B cell (primary cell): ENCODE measurements at regions not wholly inside any gene's neighbourhood (a gene's known extent, or its start where the extent isn't known, plus 50 kb on each side); places are given as distances from the start of the nearest gene placed in this dataset.

ENCODE experiments used
- ATAC-seq: fragments of 200-7000 bp; cut with Tn5 transposase; one replicate; pipeline ENCODE4 v1.10.0; 2021; ENCODE audit warnings: low read depth, mild to moderate bottlenecking, moderate number of reproducible peaks, moderate library complexity
- CTCF ChIA-PET: fragments of 350-600 bp; sonication (Branson Sonifier 250); formaldehyde crosslinking; loops from one replicate; lab custom pipeline; 2021; ENCODE audit warnings: antibody characterized with exemption, inconsistent platforms; lab: Charles Lee
- POLR2A ChIA-PET: fragments of 350-600 bp; sonication (Branson Sonifier 250); formaldehyde crosslinking; loops from one replicate; lab custom pipeline; 2021; ENCODE audit warnings: antibody characterized with exemption; lab: Charles Lee
- DNase-seq: peaks from one replicate; pipeline ENCODE4 v3.0.0; 2013
- H2AFZ ChIP-seq: 2 replicates; pipeline ENCODE4 v1.6.1; 2012; ENCODE audit warnings: mild to moderate bottlenecking, low read depth, low read length; ENCODE audit not compliant: insufficient read depth, poor library complexity, severe bottlenecking
- H3K27ac ChIP-seq, 2 donors: 1 replicate in 1 of 2; 2 replicates in 1 of 2; pipeline ENCODE4 v1.5.1; 2012 to 2013; ENCODE audit warnings: low read length in 2 of 2, mild to moderate bottlenecking in 2 of 2, moderate library complexity in 1 of 2
- H3K27me3 ChIP-seq, 4 experiments: fragments of 200-600 bp in 1 of 4; sonication (generic) in 1 of 4; replicated peaks in 1 of 4; 1 replicate in 2 of 4; 2 replicates in 2 of 4; pipeline versions ENCODE4 v1.6.1 to v1.7.0; 2013 to 2016; ENCODE audit warnings: low read length in 3 of 4, mild to moderate bottlenecking in 2 of 4, mixed read lengths in 1 of 4, moderate library complexity in 1 of 4; ENCODE audit not compliant: insufficient read depth in 4 of 4, control insufficient read depth in 3 of 4; ENCODE audit errors: control extremely low read depth in 1 of 4
- H3K36me3 ChIP-seq, 2 experiments: replicated peaks in 1 of 2; 1 replicate in 1 of 2; 2 replicates in 1 of 2; pipeline versions ENCODE4 v1.6.1 to v1.7.1; 2013; ENCODE audit warnings: low read length in 1 of 2; ENCODE audit not compliant: insufficient read depth in 2 of 2, control insufficient read depth in 1 of 2; ENCODE audit errors: control extremely low read depth in 1 of 2, extremely low read depth in 1 of 2
- H3K4me1 ChIP-seq, 2 donors: fragments of 200-600 bp in 1 of 2; sonication (generic) in 1 of 2; 1 replicate in 1 of 2; 2 replicates in 1 of 2; pipeline versions ENCODE4 v1.5.1 to v1.6.1; 2013 to 2017; ENCODE audit warnings: low read length in 2 of 2; ENCODE audit not compliant: control insufficient read depth in 2 of 2, insufficient read depth in 2 of 2
- H3K4me2 ChIP-seq: replicated peaks from 2 replicates; pipeline ENCODE3; 2012; ENCODE audit warnings: mild to moderate bottlenecking, low read depth, low read length; ENCODE audit not compliant: poor library complexity, severe bottlenecking
- H3K4me3 ChIP-seq, 5 experiments: fragments of 200-600 bp in 1 of 5; sonication (generic) in 1 of 5; 1 replicate in 3 of 5; 2 replicates in 2 of 5; pipeline versions ENCODE4 v1.5.1 to v1.7.0; 2011 to 2016; ENCODE audit warnings: low read length in 4 of 5, mild to moderate bottlenecking in 4 of 5, low read depth in 2 of 5, control low read depth in 1 of 5, moderate library complexity in 1 of 5; ENCODE audit not compliant: insufficient read depth in 1 of 5; ENCODE audit errors: control extremely low read depth in 1 of 5, extremely low read depth in 1 of 5
- H3K79me2 ChIP-seq: fragments of 200-600 bp; sonication (generic); one replicate; pipeline ENCODE4 v1.6.0; 2016; ENCODE audit warnings: low read length; ENCODE audit not compliant: control insufficient read depth, insufficient read depth
- H3K9ac ChIP-seq: fragments of 200-600 bp; sonication (generic); 2 replicates; pipeline ENCODE4 v1.6.1; 2017; ENCODE audit warnings: mild to moderate bottlenecking, low read length, moderate library complexity
- H3K9me3 ChIP-seq, 3 donors: one replicate each; pipeline versions ENCODE4 v1.6.1 to v1.7.1; 2013; ENCODE audit warnings: low read length in 2 of 3; ENCODE audit not compliant: control insufficient read depth in 2 of 3, insufficient read depth in 1 of 3; ENCODE audit errors: control extremely low read depth in 1 of 3
- H4K20me1 ChIP-seq: 2 replicates; pipeline ENCODE4 v1.6.0; 2012; ENCODE audit warnings: mild to moderate bottlenecking, low read length; ENCODE audit not compliant: insufficient read depth, control insufficient read depth, poor library complexity, severe bottlenecking
- H3K27ac Mint-ChIP-seq: one replicate; pipeline ENCODE4 v1.8.0; 2021; ENCODE audit warnings: mixed read lengths
- H3K27me3 Mint-ChIP-seq: one replicate; pipeline ENCODE4 v1.8.0; 2021; ENCODE audit warnings: mixed read lengths
- H3K4me1 Mint-ChIP-seq: one replicate; pipeline ENCODE4 v1.8.0; 2021; ENCODE audit warnings: mixed read lengths
- H3K4me3 Mint-ChIP-seq: one replicate; pipeline ENCODE4 v1.8.0; 2021; ENCODE audit warnings: mixed read lengths
- H3K9me3 Mint-ChIP-seq: one replicate; pipeline ENCODE4 v1.8.0; 2022; ENCODE audit warnings: mixed read lengths; ENCODE audit not compliant: insufficient read depth
- CTCF ChIP-seq: fragments of 200-600 bp; IDR thresholded peaks from one replicate; pipeline ENCODE4 v1.8.0; 2022; ENCODE audit warnings: antibody characterized with exemption, mild to moderate bottlenecking
- EZH2 ChIP-seq: IDR thresholded peaks from 2 replicates; pipeline ENCODE4 v1.6.1; 2012; ENCODE audit warnings: borderline replicate concordance, low read depth, mild to moderate bottlenecking, moderate library complexity, low read length; ENCODE audit not compliant: insufficient read depth, poor library complexity, severe bottlenecking
- WGBS: methylation state at CpG from one replicate; pipeline ENCODE4 v1.1.5; 2013; ENCODE audit warnings: missing lambda C conversion rate; ENCODE audit not compliant: insufficient coverage; 5-methylcytosine and 5-hydroxymethylcytosine counted together
- intact Hi-C: fragments of 100-400 bp; cut with micrococcal nuclease; formaldehyde crosslinking; loops from one replicate; pipeline ENCODE4 v1.10.0; 2022

- Histone ChIP-seq H3K9me3 (peaks cover 0 to 4% (median 0%) of the 10 kb centered on the region in 3 donors), H3K36me3 (no peaks in the 10 kb centered on the region), H3K27me3 (peaks cover 0 to 17% (median 5%) of the 10 kb centered on the region in 4 experiments), H3K4me2 (no peak overlapping the region), H3K4me1 (peaks cover 0 to 4% of the 10 kb centered on the region in 2 donors), H2AFZ (no peak overlapping the region), H3K79me2 (no peaks in the 10 kb centered on the region), H4K20me1 (no peaks in the 10 kb centered on the region), H3K9ac (no peak overlapping the region), H3K27ac (no peak overlapping the region), H3K4me3 (no peak overlapping the region)
- no peaks in the 10 kb centered on the region for H3K9me3 Mint-ChIP-seq
- CTCF ChIA-PET: no interaction called here
- no peak overlapping the region for H3K27ac Mint-ChIP-seq
- H3K27me3 Mint-ChIP-seq: peaks cover 27% of the 10 kb centered on the region
- H3K4me3 Mint-ChIP-seq: no peak overlapping the region
- WGBS: 96% methylated on average over 3 of the region's 4 CpGs
- TF ChIP-seq EZH2 (no peak), CTCF (no peak)
- DNase-seq (no peak), ATAC-seq (no peak)
- no peaks in the 10 kb centered on the region for H3K4me1 Mint-ChIP-seq
- intact Hi-C loops: no loop called here
- POLR2A ChIA-PET: no interaction called here
Observed at GRCh38 chr17:77817953-77818352, 140.6 kb upstream of the TNRC6C start.

GRCh38 chr17:77819497-77819896 lies 139.0 kb upstream of the TNRC6C start:
- POLR2A ChIA-PET: no interaction called here
- H3K4me3 Mint-ChIP-seq: no peak overlapping the region
- Histone ChIP-seq H3K4me3 (no peak overlapping the region), H3K4me2 (no peak overlapping the region), H3K9me3 (peaks cover 0 to 4% (median 0%) of the 10 kb centered on the region in 3 donors), H3K79me2 (no peaks in the 10 kb centered on the region), H3K27ac (no peak overlapping the region), H4K20me1 (no peaks in the 10 kb centered on the region), H3K4me1 (peaks cover 0 to 4% of the 10 kb centered on the region in 2 donors), H3K27me3 (peaks cover 0 to 23% (median 4%) of the 10 kb centered on the region in 4 experiments), H3K9ac (no peak overlapping the region), H2AFZ (no peak overlapping the region), H3K36me3 (no peaks in the 10 kb centered on the region)
- no peak for DNase-seq
- intact Hi-C loops: no loop called here
- TF ChIP-seq EZH2 (no peak), CTCF (no peak)
- no peaks in the 10 kb centered on the region for H3K4me1 Mint-ChIP-seq
- H3K27ac Mint-ChIP-seq: no peak overlapping the region
- no CpG with 5 or more reads among the region's 3 CpGs for WGBS
- CTCF ChIA-PET: interaction anchor here (1.0 kb wide), 1 partner anchor 194 kb away, joined by 3 read pairs; no protein-coding TSS in a partner anchor
- H3K9me3 Mint-ChIP-seq: no peaks in the 10 kb centered on the region
- ATAC-seq: no peak
- peaks cover 32% of the 10 kb centered on the region for H3K27me3 Mint-ChIP-seq
